ENCODE measurements at regions not wholly inside any gene's neighbourhood (a gene's known extent, or its start where the extent isn't known, plus 50 kb on each side); places are given as distances from the start of the nearest gene placed in this dataset.

DNA sequence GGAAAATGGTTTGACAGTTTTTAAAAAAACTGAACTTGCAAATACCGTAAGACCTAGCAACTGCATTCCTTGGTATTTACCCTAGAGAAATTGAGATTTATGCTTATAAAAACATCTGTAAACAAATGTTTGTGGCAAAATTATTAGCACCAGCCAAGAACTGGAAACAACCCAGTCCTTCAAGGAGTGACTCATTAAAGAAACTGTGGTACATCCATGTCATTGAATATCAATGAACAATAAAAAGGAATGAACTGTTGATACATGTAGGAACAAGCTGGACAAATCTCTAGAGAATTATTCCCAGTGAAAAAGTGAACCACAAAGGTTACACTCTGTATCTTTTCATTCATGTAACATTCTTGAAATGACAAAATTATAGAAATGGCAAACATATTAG lies 240.2 kb upstream of the ADAMTS3 start:
- Histone ChIP-seq H3K4me1 (ENCODE audit: insufficient read depth, low read length, poor library complexity, severe bottlenecking) (no peaks in the 10 kb centered on the region), H3K36me3 (ENCODE audit: insufficient read depth, low read length, poor library complexity, severe bottlenecking) (no peaks in the 10 kb centered on the region), H3K9me3 (ENCODE audit: low read depth, low read length, poor library complexity, severe bottlenecking) (no peaks in the 10 kb centered on the region), H3K27me3 (replicated peaks; ENCODE audit: insufficient read depth, low read depth, low read length, poor library complexity) (no peaks in the 10 kb centered on the region), H3K4me3 (ENCODE audit: low read depth, low read length, poor library complexity, severe bottlenecking) (no peak overlapping the region), H3K27ac (ENCODE audit: low read depth, low read length, poor library complexity, severe bottlenecking) (no peak overlapping the region)
- CTCF ChIA-PET, result no interaction called here
- intact Hi-C loops (cut with micrococcal nuclease; ENCODE audit: unreplicated experiment), result no loop called here
- no TSS peak for BruUV-seq (replicated peaks)
- TF ChIP-seq EZH2 (IDR thresholded peaks at IDR 0.05; ENCODE audit: borderline replicate concordance, low read depth, low read length, poor library complexity, severe bottlenecking), result no peak
- TF ChIP-seq CTCF (conservative IDR thresholded peaks at IDR 0.05; ENCODE audit: low read depth, low read length), result no peak
- DNase-seq (ENCODE audit: low spot score), result no peak
- POLR2A ChIA-PET (ENCODE audit: low non-redundant PET), result no interaction called here

DNA sequence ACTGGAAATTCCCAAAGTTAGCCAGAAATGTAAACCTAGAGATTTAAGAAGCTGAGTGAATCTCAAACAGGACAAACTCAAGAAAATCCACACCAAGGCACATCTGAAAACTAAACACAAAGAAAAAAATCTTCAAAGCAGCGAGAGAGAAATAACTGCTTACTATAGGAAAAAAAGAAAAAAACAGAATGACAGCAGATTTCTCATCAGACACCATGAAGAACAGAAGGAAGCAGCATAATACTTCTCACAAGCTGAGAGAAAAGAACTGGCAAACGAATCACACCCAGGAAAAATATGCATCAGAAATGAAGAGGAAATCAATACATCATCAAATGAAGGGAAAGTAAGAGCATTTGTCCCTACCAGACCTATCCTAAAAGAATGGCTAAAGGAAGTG lies 236.3 kb upstream of the ADAMTS3 start:
- CTCF ChIA-PET, result no interaction called here
- H3K9me3 ChIP-seq (ENCODE audit: low read depth, low read length, poor library complexity, severe bottlenecking), result no peaks in the 10 kb centered on the region

GRCh38 chr4:72797486-72797885 lies 228.5 kb upstream of the ADAMTS3 start:
- Histone ChIP-seq H3K4me1 (ENCODE audit: insufficient read depth, low read length, poor library complexity, severe bottlenecking) (no peaks in the 10 kb centered on the region), H3K27me3 (replicated peaks; ENCODE audit: insufficient read depth, low read depth, low read length, poor library complexity) (no peaks in the 10 kb centered on the region), H3K36me3 (ENCODE audit: insufficient read depth, low read length, poor library complexity, severe bottlenecking) (no peaks in the 10 kb centered on the region), H3K27ac (ENCODE audit: low read depth, low read length, poor library complexity, severe bottlenecking) (no peak overlapping the region), H3K9me3 (ENCODE audit: low read depth, low read length, poor library complexity, severe bottlenecking) (no peaks in the 10 kb centered on the region), H3K4me3 (ENCODE audit: low read depth, low read length, poor library complexity, severe bottlenecking) (no peak overlapping the region)
- CTCF ChIA-PET, result no interaction called here
- no TSS peak for BruUV-seq (replicated peaks)
- POLR2A ChIA-PET (ENCODE audit: low non-redundant PET), result no interaction called here
- no peak for DNase-seq (ENCODE audit: low spot score)
- TF ChIP-seq CTCF (conservative IDR thresholded peaks at IDR 0.05; ENCODE audit: low read depth, low read length) (no peak), EZH2 (IDR thresholded peaks at IDR 0.05; ENCODE audit: borderline replicate concordance, low read depth, low read length, poor library complexity, severe bottlenecking) (no peak)
- intact Hi-C loops (cut with micrococcal nuclease; ENCODE audit: unreplicated experiment), result no loop called here

More for the DNA sequence above, 236.3 kb upstream of the ADAMTS3 start:
- DNase-seq (ENCODE audit: low spot score), result no peak
- intact Hi-C loops (cut with micrococcal nuclease; ENCODE audit: unreplicated experiment), result no loop called here
- TF ChIP-seq EZH2 (IDR thresholded peaks at IDR 0.05; ENCODE audit: borderline replicate concordance, low read depth, low read length, poor library complexity, severe bottlenecking) (no peak), CTCF (conservative IDR thresholded peaks at IDR 0.05; ENCODE audit: low read depth, low read length) (no peak)
- Histone ChIP-seq H3K4me3 (ENCODE audit: low read depth, low read length, poor library complexity, severe bottlenecking) (no peak overlapping the region), H3K27ac (ENCODE audit: low read depth, low read length, poor library complexity, severe bottlenecking) (no peak overlapping the region), H3K27me3 (replicated peaks; ENCODE audit: insufficient read depth, low read depth, low read length, poor library complexity) (no peaks in the 10 kb centered on the region), H3K4me1 (ENCODE audit: insufficient read depth, low read length, poor library complexity, severe bottlenecking) (no peaks in the 10 kb centered on the region), H3K36me3 (ENCODE audit: insufficient read depth, low read length, poor library complexity, severe bottlenecking) (no peaks in the 10 kb centered on the region)
- no TSS peak for BruUV-seq (replicated peaks)
- POLR2A ChIA-PET (ENCODE audit: low non-redundant PET), result no interaction called here
